HG02884 (cell line): ENCODE measurements at regions not wholly inside any gene's neighbourhood (a gene's known extent, or its start where the extent isn't known, plus 50 kb on each side); places are given as distances from the start of the nearest gene placed in this dataset.
"Not testable (repeated sequence)": the region's sequence is repeated elsewhere in the genome, so short reads cannot be mapped to it uniquely, and the experiment has no call there.

Experiments
- ATAC-seq: cut with Tn5 transposase; IDR thresholded peaks from one replicate; pipeline ENCODE4 v1.9.1; 2021; ENCODE audit warnings: mild to moderate bottlenecking, moderate library complexity; ENCODE audit not compliant: unreplicated experiment

GRCh38 chr6:85041376-85041775 lies 277.0 kb upstream of the TBX18 start:
- ATAC-seq: peak; percentile 72

- no peak for ATAC-seq
Observed at GRCh38 chr6:85037221-85037620, 272.8 kb upstream of the TBX18 start.

GRCh38 chr6:85035766-85036165 lies 271.4 kb upstream of the TBX18 start:
- ATAC-seq: no peak

- ATAC-seq: no peak
Observed at GRCh38 chr6:85033547-85033946, 269.1 kb upstream of the TBX18 start.

- ATAC-seq: no peak
Observed at GRCh38 chr6:85026021-85026420, 261.6 kb upstream of the TBX18 start.

GRCh38 chr6:85023721-85024120 lies 259.3 kb upstream of the TBX18 start:
- ATAC-seq: no peak

GRCh38 chr6:85017352-85017751 lies 253.0 kb upstream of the TBX18 start:
- ATAC-seq: no peak

- no peak for ATAC-seq
Observed at GRCh38 chr6:85016726-85017125, 252.3 kb upstream of the TBX18 start.

- peak; percentile 84 for ATAC-seq
Observed at GRCh38 chr6:85015396-85015990, 251.1 kb upstream of the TBX18 start.

GRCh38 chr6:85010865-85011264 lies 246.5 kb upstream of the TBX18 start:
- no peak for ATAC-seq

- ATAC-seq: no peak
Observed at GRCh38 chr6:85008296-85009009, 244.1 kb upstream of the TBX18 start.

- no peak for ATAC-seq
Observed at GRCh38 chr6:85006362-85006761, 242.0 kb upstream of the TBX18 start.

GRCh38 chr6:85005494-85005893 lies 241.1 kb upstream of the TBX18 start:
- no peak for ATAC-seq

- ATAC-seq: no peak
Observed at GRCh38 chr6:85004361-85004995, 240.1 kb upstream of the TBX18 start.

- no peak for ATAC-seq
Observed at GRCh38 chr6:85002847-85003246, 238.4 kb upstream of the TBX18 start.

GRCh38 chr6:85000001-85000400 lies 235.6 kb upstream of the TBX18 start:
- ATAC-seq: no peak

- ATAC-seq: no peak
Observed at GRCh38 chr6:84998223-84998622, 233.8 kb upstream of the TBX18 start.

- ATAC-seq: not testable (repeated sequence)
Observed at GRCh38 chr6:84988766-84989165, 224.4 kb upstream of the TBX18 start.

GRCh38 chr6:84985490-84985889 lies 221.1 kb upstream of the TBX18 start:
- not testable (repeated sequence) for ATAC-seq

- no peak for ATAC-seq
Observed at GRCh38 chr6:84979541-84979940, 215.1 kb upstream of the TBX18 start.

GRCh38 chr6:84977363-84977705 lies 212.9 kb upstream of the TBX18 start:
- no peak for ATAC-seq
